Mesothelial cell of epicardium (in vitro differentiated cells): ENCODE measurements at regions not wholly inside any gene's neighbourhood (a gene's known extent, or its start where the extent isn't known, plus 50 kb on each side); places are given as distances from the start of the nearest gene placed in this dataset.
A peak's percentile ranks its signal among the peaks of the same experiment; 100 is the strongest.

Source experiments
- DNase-seq, 2 experiments: peaks; one replicate each; pipeline ENCODE4 v3.0.0; 2021; ENCODE audit warnings: low spot score in 2 of 2; ENCODE audit not compliant: unreplicated experiment in 2 of 2
- H3K27ac Mint-ChIP-seq: 2 replicates; pipeline ENCODE4 v1.8.0; 2021; ENCODE audit warnings: mixed read lengths
- H3K27me3 Mint-ChIP-seq: 2 replicates; pipeline ENCODE4 v1.8.0; 2021; ENCODE audit warnings: low read depth, mixed read lengths
- H3K36me3 Mint-ChIP-seq: 2 replicates; pipeline ENCODE4 v1.8.0; 2021; ENCODE audit warnings: mixed read lengths
- H3K4me1 Mint-ChIP-seq: 2 replicates; pipeline ENCODE4 v1.8.0; 2021; ENCODE audit warnings: mixed read lengths
- H3K4me3 Mint-ChIP-seq: 2 replicates; pipeline ENCODE4 v1.8.0; 2021; ENCODE audit warnings: mild to moderate bottlenecking, moderate library complexity, mixed read lengths
- H3K9me3 Mint-ChIP-seq: 2 replicates; pipeline ENCODE4 v1.8.0; 2021; ENCODE audit warnings: mixed read lengths
- CTCF ChIP-seq: fragments of 200-600 bp; sonication (generic); IDR thresholded peaks from one replicate; pipeline ENCODE4 v1.5.0; 2021; ENCODE audit warnings: antibody characterized with exemption; ENCODE audit not compliant: unreplicated experiment

DNA sequence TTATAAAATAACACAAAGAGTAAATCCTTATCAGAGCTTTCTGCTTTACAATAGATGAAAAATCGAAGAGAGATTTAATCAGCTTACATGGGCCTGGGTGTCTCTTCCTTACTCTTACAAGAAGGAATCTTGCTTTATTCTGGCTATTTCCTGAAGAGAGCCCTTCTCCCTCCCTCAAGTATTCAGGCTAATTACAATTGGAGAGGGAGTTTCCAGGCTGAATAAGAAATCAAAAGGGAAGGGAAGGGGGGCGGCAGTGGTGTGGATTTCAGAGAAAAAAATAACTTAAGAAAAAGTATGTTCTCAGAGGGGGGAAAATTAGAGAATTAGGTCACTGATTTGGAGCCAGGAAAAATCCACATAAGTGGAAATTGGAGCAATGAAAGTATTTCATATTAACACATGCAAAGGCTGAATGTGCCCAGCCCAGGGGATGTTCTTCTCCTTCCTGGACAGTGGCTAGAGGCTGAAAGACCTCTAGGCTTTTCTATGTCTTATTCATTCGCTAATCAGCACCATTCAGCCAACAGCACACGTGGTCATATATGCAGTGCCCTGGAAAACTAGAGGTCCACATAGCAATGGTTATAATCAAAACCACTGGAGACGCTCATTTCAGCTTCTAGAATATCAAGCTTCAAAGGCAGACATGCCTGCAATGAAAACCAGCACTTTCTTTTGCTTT, 158.9 kb upstream of the BTG1 start:
- Mint-ChIP-seq H3K9me3 (peaks cover 3% of the 10 kb centered on the region), H3K27me3 (no peaks in the 10 kb centered on the region), H3K36me3 (no peaks in the 10 kb centered on the region), H3K4me1 (peaks cover 21% of the 10 kb centered on the region), H3K27ac (peak overlapping the region; percentile 65), H3K4me3 (no peak overlapping the region)
- DNase-seq, result no peak
- TF ChIP-seq CTCF, result no peak

- no peaks in the 10 kb centered on the region for H3K36me3 Mint-ChIP-seq
- H3K4me1 Mint-ChIP-seq, result peaks cover 21% of the 10 kb centered on the region
- H3K4me3 Mint-ChIP-seq, result no peak overlapping the region
- peaks cover 3% of the 10 kb centered on the region for H3K9me3 Mint-ChIP-seq
- no peaks in the 10 kb centered on the region for H3K27me3 Mint-ChIP-seq
- H3K27ac Mint-ChIP-seq, result no peak overlapping the region
- no peak for DNase-seq
- TF ChIP-seq CTCF, result no peak
Measured at GRCh38 chr12:92302041-92302829, 156.6 kb upstream of the BTG1 start.

DNA sequence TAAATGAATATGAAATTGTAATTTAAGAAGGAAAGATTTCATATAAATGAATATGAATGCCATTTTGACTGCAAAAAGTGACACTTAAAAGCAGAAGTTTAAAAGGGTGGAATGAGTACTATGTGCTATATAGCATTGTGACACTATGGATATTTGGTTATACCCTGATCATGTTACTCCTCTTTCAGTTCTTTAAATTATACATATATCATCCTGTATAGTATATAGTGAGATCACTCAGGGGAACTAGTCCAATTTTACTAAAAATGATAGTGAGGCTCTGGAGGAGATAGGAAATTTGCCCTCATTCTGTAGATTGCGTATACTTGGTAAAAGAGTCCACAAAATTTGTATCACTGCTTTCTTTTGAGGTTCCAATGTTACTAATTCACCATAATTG, 155.7 kb upstream of the BTG1 start:
- no peak for TF ChIP-seq CTCF
- no peak overlapping the region for H3K27ac Mint-ChIP-seq
- H3K27me3 Mint-ChIP-seq, result no peaks in the 10 kb centered on the region
- H3K36me3 Mint-ChIP-seq, result no peaks in the 10 kb centered on the region
- no peak for DNase-seq
- H3K4me1 Mint-ChIP-seq, result peaks cover 21% of the 10 kb centered on the region
- H3K4me3 Mint-ChIP-seq, result no peak overlapping the region
- no peaks in the 10 kb centered on the region for H3K9me3 Mint-ChIP-seq

DNA sequence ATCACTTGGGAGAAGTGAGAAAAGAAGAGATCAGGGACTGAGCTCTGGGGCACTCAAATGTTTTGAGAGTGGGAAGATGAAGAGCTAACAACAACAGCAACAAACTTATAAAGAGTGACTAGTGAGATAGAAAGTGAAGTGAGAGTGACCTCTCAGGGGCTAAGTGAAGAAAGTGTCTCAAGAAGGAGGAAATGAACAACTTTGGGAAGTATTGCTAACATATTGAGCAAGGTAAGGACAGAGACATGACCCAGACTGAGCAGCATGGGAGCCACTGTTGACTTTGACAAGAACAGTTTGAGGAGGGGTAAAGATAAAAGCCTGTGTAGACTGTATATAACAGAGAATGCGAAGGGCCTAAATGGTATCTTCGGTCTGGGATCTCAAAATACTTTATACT, 155.1 kb upstream of the BTG1 start:
- no peak overlapping the region for H3K27ac Mint-ChIP-seq
- H3K36me3 Mint-ChIP-seq, result no peaks in the 10 kb centered on the region
- peaks cover 21% of the 10 kb centered on the region for H3K4me1 Mint-ChIP-seq
- no peak overlapping the region for H3K4me3 Mint-ChIP-seq
- TF ChIP-seq CTCF, result no peak
- H3K27me3 Mint-ChIP-seq, result no peaks in the 10 kb centered on the region
- no peak for DNase-seq
- H3K9me3 Mint-ChIP-seq, result no peaks in the 10 kb centered on the region

DNA sequence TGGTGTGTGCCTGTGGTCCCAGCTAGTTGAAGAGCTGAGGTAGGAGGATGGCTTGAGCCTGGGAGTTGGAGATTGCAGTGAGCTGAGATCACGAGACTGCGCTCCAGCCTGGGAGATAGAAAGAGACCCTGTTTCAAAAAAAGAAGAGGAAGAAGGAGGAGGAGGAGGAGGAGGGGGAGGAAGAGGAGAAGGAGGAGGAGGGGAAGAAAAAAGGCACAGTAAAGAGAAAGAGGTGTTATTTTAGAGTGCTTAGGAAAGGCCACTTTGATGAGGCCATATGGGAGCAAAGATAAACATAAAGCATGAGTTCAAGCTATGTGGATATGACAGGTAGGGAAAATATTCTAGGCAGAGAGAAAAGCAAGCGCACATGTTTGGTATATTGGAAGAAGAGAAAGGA, 154.1 kb upstream of the BTG1 start:
- no peak overlapping the region for H3K27ac Mint-ChIP-seq
- no peak for DNase-seq
- H3K36me3 Mint-ChIP-seq, result no peaks in the 10 kb centered on the region
- no peaks in the 10 kb centered on the region for H3K9me3 Mint-ChIP-seq
- TF ChIP-seq CTCF, result no peak
- peaks cover 30% of the 10 kb centered on the region for H3K4me1 Mint-ChIP-seq
- H3K4me3 Mint-ChIP-seq, result no peak overlapping the region
- H3K27me3 Mint-ChIP-seq, result no peaks in the 10 kb centered on the region
